HEK293 (cell line): ENCODE measurements at regions not wholly inside any gene's neighbourhood (a gene's known extent, or its start where the extent isn't known, plus 50 kb on each side); places are given as distances from the start of the nearest gene placed in this dataset.

ENCODE experiments used
- CTCF ChIA-PET: fragments of 350-600 bp; formaldehyde crosslinking; extraction: SDS; loops from one replicate; lab custom pipeline; 2021; ENCODE audit warnings: antibody characterized with exemption; lab: Yijun Ruan, JAX
- POLR2A ChIA-PET: fragments of 300-600 bp; formaldehyde crosslinking; extraction: SDS; loops from one replicate; lab custom pipeline; 2020; ENCODE audit warnings: antibody characterized with exemption, inconsistent platforms; lab: Yijun Ruan, JAX
- H3K27ac ChIP-seq: fragments of 200-500 bp; sonication (Bioruptor generic); 2 replicates; pipeline ENCODE4 v1.5.1; 2014; ENCODE audit warnings: low read depth, low read length, control low read depth, inconsistent platforms; ENCODE audit errors: extremely low read depth
- H3K36me3 ChIP-seq, 2 experiments: fragments of 200-500 bp in 1 of 2; sonication (Bioruptor generic) in 1 of 2; 1 replicate in 1 of 2; 2 replicates in 1 of 2; pipeline ENCODE4 v1.5.1; 2014 to 2017; ENCODE audit warnings: inconsistent platforms in 2 of 2, low read length in 2 of 2; ENCODE audit not compliant: control insufficient read depth in 2 of 2, insufficient read depth in 1 of 2
- H3K4me1 ChIP-seq: fragments of 200-500 bp; sonication (Bioruptor generic); 2 replicates; pipeline ENCODE4 v1.5.1; 2014; ENCODE audit warnings: mild to moderate bottlenecking, low read length, inconsistent platforms; ENCODE audit not compliant: control insufficient read depth, insufficient read depth
- H3K4me3 ChIP-seq: 2 replicates; pipeline ENCODE4 v1.5.1; 2011; ENCODE audit warnings: low read depth, mild to moderate bottlenecking, control low read depth, low read length, moderate library complexity
- H3K9me3 ChIP-seq: fragments of 200-500 bp; sonication (Bioruptor generic); 2 replicates; pipeline ENCODE4 v1.5.1; 2014; ENCODE audit warnings: low read depth, low read length, inconsistent platforms; ENCODE audit not compliant: control insufficient read depth, insufficient read depth
- GLIS2 ChIP-seq: fragments of 450-650 bp; formaldehyde crosslinking; IDR thresholded peaks from 2 replicates; pipeline ENCODE4 v1.5.1; 2016; ENCODE audit warnings: missing biosample characterization, missing genetic modification characterization
- OSR2 ChIP-seq: fragments of 450-650 bp; formaldehyde crosslinking; IDR thresholded peaks from 2 replicates; pipeline ENCODE4 v1.5.1; 2016; ENCODE audit warnings: missing biosample characterization, missing genetic modification characterization
- SCRT2 ChIP-seq: fragments of 450-650 bp; formaldehyde crosslinking; IDR thresholded peaks from 2 replicates; pipeline ENCODE4 v1.5.1; 2016; ENCODE audit warnings: missing biosample characterization, missing genetic modification characterization
- ZIC2 ChIP-seq: fragments of 450-650 bp; formaldehyde crosslinking; IDR thresholded peaks from 2 replicates; pipeline ENCODE4 v1.5.1; 2016; ENCODE audit warnings: missing biosample characterization, missing genetic modification characterization
- ZNF211 ChIP-seq: fragments of 450-650 bp; formaldehyde crosslinking; IDR thresholded peaks from 2 replicates; pipeline ENCODE4 v1.5.1; 2016; ENCODE audit warnings: low read depth, missing biosample characterization, missing genetic modification characterization
- ZNF223 ChIP-seq: fragments of 450-650 bp; formaldehyde crosslinking; IDR thresholded peaks from 2 replicates; pipeline ENCODE4 v1.5.1; 2016; ENCODE audit warnings: missing biosample characterization, missing genetic modification characterization
- ZNF335 ChIP-seq: fragments of 450-650 bp; formaldehyde crosslinking; conservative IDR thresholded peaks from 2 replicates; pipeline ENCODE4 v1.5.1; 2016; ENCODE audit warnings: missing biosample characterization, missing genetic modification characterization
- ZNF366 ChIP-seq: fragments of 450-650 bp; formaldehyde crosslinking; conservative IDR thresholded peaks from 2 replicates; pipeline ENCODE4 v1.5.1; 2016; ENCODE audit warnings: missing biosample characterization, missing genetic modification characterization
- ZNF391 ChIP-seq: fragments of 450-650 bp; formaldehyde crosslinking; IDR thresholded peaks from 2 replicates; pipeline ENCODE4 v1.5.1; 2016; ENCODE audit warnings: low read depth, missing biosample characterization, missing genetic modification characterization, borderline replicate concordance
- ZNF398 ChIP-seq: fragments of 450-650 bp; formaldehyde crosslinking; IDR thresholded peaks from 2 replicates; pipeline ENCODE4 v1.5.1; 2017; ENCODE audit warnings: missing biosample characterization, missing genetic modification characterization
- ZNF623 ChIP-seq: fragments of 450-650 bp; formaldehyde crosslinking; IDR thresholded peaks from 2 replicates; pipeline ENCODE4 v1.5.1; 2016; ENCODE audit warnings: missing biosample characterization, missing genetic modification characterization
- ZNF629 ChIP-seq: fragments of 450-650 bp; formaldehyde crosslinking; IDR thresholded peaks from 2 replicates; pipeline ENCODE4 v1.5.1; 2017; ENCODE audit warnings: missing biosample characterization, missing genetic modification characterization
- ZNF76 ChIP-seq: fragments of 450-650 bp; formaldehyde crosslinking; IDR thresholded peaks from 2 replicates; pipeline ENCODE4; 2016; ENCODE audit warnings: low read depth, missing biosample characterization, missing genetic modification characterization, borderline replicate concordance
- ZNF843 ChIP-seq: fragments of 450-650 bp; formaldehyde crosslinking; IDR thresholded peaks from 2 replicates; pipeline ENCODE4 v1.5.1; 2016; ENCODE audit warnings: missing biosample characterization, missing genetic modification characterization

- CTCF ChIA-PET: interaction anchor here (1.2 kb wide), 1 partner anchor 18 kb away, joined by 3 read pairs; no protein-coding TSS in a partner anchor
- Histone ChIP-seq H3K27ac (no peak overlapping the region), H3K4me3 (no peak overlapping the region), H3K36me3 (no peaks in the 10 kb centered on the region), H3K9me3 (no peaks in the 10 kb centered on the region), H3K4me1 (no peaks in the 10 kb centered on the region)
- TF ChIP-seq ZNF366 (tag by site-specific recombination) (peak; percentile 73), ZNF391 (tag by site-specific recombination) (no peak)
- POLR2A ChIA-PET: no interaction called here
These were observed 141.3 kb downstream of the ATG4C start for GRCh38 chr1:62924983-62925790.

- Histone ChIP-seq H3K4me1 (no peaks in the 10 kb centered on the region), H3K27ac (no peak overlapping the region), H3K4me3 (no peak overlapping the region), H3K9me3 (no peaks in the 10 kb centered on the region), H3K36me3 (no peaks in the 10 kb centered on the region)
- TF ChIP-seq ZNF398 (no peak), ZNF623 (peak; percentile 68)
- ChIA-PET POLR2A (no interaction called here), CTCF (interaction anchor here (0.6 to 0.9 kb wide), 3 partner anchors 14 to 471 kb away, joined by 3 to 6 read pairs (median 3); no protein-coding TSS in a partner anchor)
These were observed 142.8 kb downstream of the ATG4C start for GRCh38 chr1:62926681-62927252.

DNA sequence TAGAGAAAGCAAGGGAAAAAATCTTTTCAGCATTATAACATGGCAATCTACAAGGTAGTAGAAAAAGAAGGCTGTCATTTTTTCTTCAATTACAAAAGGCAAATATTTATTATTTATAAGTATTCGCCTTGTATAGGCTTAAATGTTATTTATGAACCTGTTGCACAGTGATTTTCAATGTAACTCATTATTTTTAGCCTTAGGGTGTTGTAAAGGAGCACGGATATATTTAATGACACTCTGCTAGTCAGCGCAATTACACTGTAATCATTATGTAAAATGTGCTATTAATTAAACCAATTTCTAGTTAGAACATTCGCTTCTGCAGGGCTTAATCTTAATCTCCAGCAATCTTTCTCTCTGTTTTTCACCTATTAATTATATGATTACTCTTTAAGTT is 145.0 kb downstream of the ATG4C start:
- Histone ChIP-seq H3K9me3 (no peaks in the 10 kb centered on the region), H3K27ac (no peak overlapping the region), H3K4me1 (no peaks in the 10 kb centered on the region), H3K36me3 (no peaks in the 10 kb centered on the region), H3K4me3 (no peak overlapping the region)
- ChIA-PET POLR2A (no interaction called here), CTCF (interaction anchor here (1.5 kb wide), 1 partner anchor 16 kb away, joined by 3 read pairs; no protein-coding TSS in a partner anchor)
- TF ChIP-seq SCRT2 (tag by site-specific recombination) (peak; percentile 52), ZIC2 (tag by site-specific recombination) (no peak)

GRCh38 chr1:62937634-62938296 is 153.8 kb downstream of the ATG4C start:
- no peaks in the 10 kb centered on the region for H3K36me3 ChIP-seq
- TF ChIP-seq ZNF211 (no peak), ZNF223 (no peak), ZNF335 (tag by site-specific recombination) (no peak), OSR2 (no peak), ZNF629 (tag by site-specific recombination) (no peak), GLIS2 (tag by site-specific recombination) (no peak), ZNF843 (tag by site-specific recombination) (no peak), ZNF76 (tag by site-specific recombination) (no peak)
- no peaks in the 10 kb centered on the region for H3K4me1 ChIP-seq
- H3K9me3 ChIP-seq: no peaks in the 10 kb centered on the region
- H3K4me3 ChIP-seq: no peak overlapping the region
- ChIA-PET CTCF (no interaction called here), POLR2A (no interaction called here)
- H3K27ac ChIP-seq: no peak overlapping the region
